PC-3 (cell line): ENCODE measurements at regions not wholly inside any gene's neighbourhood (a gene's known extent, or its start where the extent isn't known, plus 50 kb on each side); places are given as distances from the start of the nearest gene placed in this dataset.

Source experiments
- CTCF ChIP-seq: fragments of 300-600 bp; sonication (generic); conservative IDR thresholded peaks from 2 replicates; pipeline ENCODE4 v1.5.1; 2017; ENCODE audit warnings: antibody characterized with exemption, low read depth, mild to moderate bottlenecking, low read length
- EZH2 ChIP-seq: fragments of 300-600 bp; sonication (generic); IDR thresholded peaks from one replicate; pipeline ENCODE4 v1.6.1; 2017; ENCODE audit warnings: antibody characterized with exemption, mild to moderate bottlenecking, low read length; ENCODE audit not compliant: unreplicated experiment
- EZH2phosphoT487 ChIP-seq: fragments of 300-600 bp; sonication (generic); IDR thresholded peaks from 2 replicates; pipeline ENCODE4 v1.6.1; 2018; ENCODE audit warnings: mild to moderate bottlenecking, antibody characterized with exemption, low read length, borderline replicate concordance

GRCh38 chr18:29169599-29169998 is 992.7 kb upstream of the CDH2 start:
- TF ChIP-seq CTCF (no peak), EZH2phosphoT487 (no peak), EZH2 (no peak)
